HG02970 (cell line): ENCODE measurements at regions not wholly inside any gene's neighbourhood (a gene's known extent, or its start where the extent isn't known, plus 50 kb on each side); places are given as distances from the start of the nearest gene placed in this dataset.

ENCODE experiments used
- ATAC-seq: cut with Tn5 transposase; IDR thresholded peaks from one replicate; pipeline ENCODE4 v1.9.1; 2021; ENCODE audit warnings: mild to moderate bottlenecking, moderate library complexity, moderate number of reproducible peaks; ENCODE audit not compliant: unreplicated experiment, low FRiP score

GRCh38 chr3:132183811-132184210 is 133.4 kb upstream of the ACP3 start:
- ATAC-seq, result no peak

GRCh38 chr3:132187746-132188145 is 129.5 kb upstream of the ACP3 start:
- ATAC-seq, result no peak

DNA sequence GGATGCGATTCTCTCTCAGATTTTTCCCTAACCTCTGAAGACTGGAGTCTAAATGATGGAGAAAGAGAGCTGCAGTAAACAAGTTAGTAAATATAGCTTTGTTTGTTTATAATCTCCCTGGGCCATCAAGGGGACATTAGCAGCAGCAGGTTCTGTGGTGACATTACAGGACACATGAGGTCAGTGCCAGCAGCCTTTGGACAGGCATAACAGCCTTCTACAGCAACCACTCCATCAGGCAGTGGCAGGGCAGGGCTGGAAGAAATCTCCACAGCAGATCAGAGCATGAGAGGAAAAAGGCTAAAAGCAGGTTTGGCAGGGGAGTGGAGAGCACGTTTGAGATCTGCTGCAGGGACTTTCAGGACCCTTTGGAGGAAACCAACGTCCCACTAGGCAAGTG is 127.6 kb upstream of the ACP3 start:
- ATAC-seq, result no peak

DNA sequence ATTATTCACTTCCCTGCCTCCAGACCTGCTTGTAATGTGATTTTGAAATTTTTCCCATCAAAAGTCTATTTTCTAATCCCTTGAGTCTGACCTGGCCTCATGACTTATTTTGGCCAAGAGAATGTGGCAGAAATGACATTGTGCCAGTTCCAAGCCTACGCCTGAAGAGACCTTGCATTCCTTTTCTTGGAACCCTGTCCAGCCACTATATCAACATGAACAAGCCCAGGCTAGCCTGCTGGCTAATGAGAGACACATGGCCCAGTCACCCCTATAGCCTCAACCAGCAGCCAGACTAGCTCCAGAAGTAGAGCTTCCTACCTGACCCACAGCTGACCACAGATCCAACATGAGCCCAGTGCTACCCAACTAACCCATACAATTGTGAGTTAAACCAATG is 121.1 kb upstream of the ACP3 start:
- no peak for ATAC-seq

- no peak for ATAC-seq
Observed at GRCh38 chr3:132198516-132198915, 118.7 kb upstream of the ACP3 start.

DNA sequence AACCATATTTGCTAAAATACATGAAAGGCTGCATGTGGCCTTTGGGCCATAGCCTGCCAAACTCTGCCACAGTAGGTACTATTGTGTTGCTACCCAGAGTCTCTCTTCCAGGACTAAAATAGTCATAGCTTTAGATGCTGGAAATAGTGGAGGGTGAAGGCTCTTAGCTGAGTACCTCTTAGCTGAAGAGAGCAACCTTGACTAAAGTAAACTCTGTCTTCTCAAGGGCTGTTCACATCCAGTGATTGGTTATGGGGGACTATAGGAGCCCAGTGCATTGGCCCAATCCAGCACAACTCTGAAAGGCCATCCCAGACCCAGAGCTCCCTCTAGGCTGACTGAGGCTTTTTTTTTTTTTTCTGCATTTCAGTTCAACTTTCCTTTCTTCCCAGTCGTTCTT is 117.8 kb upstream of the ACP3 start:
- ATAC-seq, result no peak

DNA sequence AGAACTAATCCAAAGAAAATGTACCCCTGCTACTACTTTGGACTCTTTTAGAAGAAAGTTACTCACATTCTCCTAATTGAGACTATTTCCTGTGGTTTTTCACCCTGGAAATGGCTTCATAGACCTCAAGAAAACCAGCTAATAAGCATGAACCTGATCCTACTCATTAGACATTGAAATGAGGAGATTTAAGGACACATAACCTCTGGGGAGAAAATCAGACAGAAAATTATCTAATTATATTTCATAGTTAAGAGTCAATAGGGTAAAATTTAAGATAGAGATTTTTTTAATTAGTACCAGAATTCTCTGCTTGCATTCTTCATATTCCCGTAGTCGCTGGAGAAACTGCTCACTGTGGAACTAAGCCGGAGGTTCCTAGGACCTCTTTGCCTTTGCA is 114.6 kb upstream of the ACP3 start:
- no peak for ATAC-seq

GRCh38 chr3:132203889-132204596 is 113.2 kb upstream of the ACP3 start:
- no peak for ATAC-seq

- ATAC-seq, result no peak
Observed at GRCh38 chr3:132205609-132206008, 111.6 kb upstream of the ACP3 start.

- ATAC-seq, result no peak
Observed at GRCh38 chr3:132209855-132210254, 107.4 kb upstream of the ACP3 start.

DNA sequence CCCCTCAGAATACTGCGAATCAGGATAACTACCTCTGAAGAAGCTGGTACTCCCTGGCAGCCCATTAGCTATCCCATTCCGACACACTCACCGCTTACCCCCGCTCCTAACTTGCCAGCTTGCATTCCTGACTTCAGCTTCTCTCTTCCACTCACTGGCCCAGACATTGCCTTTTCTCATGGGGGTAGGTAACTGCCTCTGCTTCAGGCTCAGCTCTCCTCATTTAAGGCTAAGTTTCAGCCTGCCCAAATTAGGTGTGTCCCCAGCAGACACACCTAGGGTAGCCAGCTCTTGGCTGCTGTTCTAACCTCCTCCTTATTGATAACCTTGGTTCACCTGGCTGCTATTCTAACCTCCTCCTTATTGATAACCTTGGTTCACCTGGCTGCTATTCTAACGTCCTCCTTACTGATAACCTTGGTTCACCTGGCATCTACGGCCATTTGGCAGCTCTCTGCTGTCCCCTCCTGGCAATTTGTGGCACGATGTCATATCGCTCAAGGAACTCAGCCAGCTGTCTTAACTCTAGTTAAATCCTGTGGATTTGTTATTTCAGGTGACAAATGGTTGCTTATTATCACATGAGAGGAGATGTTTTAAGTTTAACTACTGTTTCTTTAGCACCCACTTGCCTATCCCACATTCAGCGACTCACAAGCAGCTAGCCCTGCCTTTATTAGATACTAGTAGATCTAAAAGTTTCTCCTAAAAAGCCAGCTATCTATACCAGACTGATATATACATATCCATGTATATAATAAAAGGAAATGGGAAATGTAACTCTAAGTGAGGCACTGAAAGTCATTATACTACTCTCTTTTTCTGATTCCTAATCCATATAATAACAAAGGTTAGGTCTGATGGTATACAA is 106.5 kb upstream of the ACP3 start:
- no peak for ATAC-seq

DNA sequence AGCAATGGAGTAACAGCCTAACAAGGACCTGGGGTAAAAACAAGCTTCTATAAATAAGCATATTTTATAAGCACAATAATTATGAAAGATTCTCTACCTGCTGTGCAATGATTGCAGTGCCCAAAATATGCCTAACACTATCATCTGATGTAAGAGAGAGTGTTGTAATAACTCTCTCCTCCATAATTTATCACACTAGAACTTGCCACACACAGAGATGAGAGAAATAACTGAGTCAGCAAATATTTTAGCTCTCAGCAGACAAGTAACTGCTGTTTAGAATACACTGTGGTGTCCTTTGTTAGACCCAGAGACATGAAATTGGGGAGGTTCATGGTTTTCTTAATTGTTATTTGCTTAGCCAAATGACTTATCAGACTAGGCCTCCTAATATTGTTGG is 105.3 kb upstream of the ACP3 start:
- no peak for ATAC-seq

DNA sequence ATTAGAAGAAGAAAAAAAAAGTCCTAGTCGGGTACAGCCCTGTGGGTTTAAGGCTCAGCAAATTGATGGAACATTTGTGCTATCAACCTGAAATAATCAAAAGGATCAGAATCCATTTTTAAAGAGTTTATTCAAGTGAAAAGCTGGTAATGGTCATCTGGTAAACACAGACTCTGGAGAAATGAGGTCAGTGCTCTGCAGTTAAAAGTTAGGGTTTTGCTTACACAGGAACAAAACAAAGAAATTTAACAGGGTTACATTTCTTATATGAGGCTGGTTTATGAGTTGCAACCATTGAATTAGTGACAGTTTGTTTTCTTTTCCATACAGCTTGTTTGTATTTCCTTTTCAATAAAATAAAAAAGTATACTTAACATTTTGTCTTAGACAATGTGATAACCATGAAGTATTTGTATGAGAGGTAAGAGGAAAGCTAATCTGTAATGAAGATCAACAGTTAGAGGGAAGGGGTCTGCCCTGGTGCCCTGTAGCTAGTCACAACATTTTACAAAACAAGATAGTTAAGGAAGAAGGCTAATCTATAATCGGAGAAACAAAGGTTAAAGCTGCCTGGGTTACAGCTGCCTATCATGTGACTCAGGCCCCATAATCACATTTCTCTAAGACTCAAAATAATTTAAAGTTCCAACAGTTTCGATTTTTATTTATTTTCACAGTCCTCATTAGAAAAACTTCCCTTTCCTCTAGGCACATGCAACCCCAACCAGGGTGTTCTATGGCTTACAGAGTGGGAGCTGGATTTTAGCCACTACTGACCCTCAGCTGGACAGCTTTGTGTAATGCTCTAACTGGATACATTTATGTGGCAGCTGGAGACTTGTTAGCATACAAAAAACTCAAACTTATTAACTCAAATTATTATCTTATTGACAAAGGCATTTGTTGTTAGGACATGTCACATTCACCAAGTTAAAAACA is 98.1 kb upstream of the ACP3 start:
- ATAC-seq, result no peak

DNA sequence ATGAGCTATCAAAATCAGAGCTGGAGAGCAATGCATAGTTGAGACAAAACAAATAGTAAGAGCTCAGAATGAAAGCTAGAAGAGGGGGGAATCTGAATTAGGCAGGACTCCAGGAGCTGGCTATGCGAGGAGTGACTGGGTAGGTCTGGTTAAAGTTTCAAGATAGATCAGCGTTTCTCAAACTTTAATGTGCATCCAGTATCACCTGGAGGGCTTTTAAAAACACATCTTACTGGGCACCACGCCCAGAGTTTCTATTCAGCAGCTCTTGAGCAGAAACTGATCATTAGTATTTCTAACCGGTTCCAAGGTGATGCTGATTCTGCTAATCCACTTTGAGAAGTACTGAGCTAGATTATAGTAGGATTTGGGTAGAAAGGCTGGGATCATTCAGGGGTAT is 96.2 kb upstream of the ACP3 start:
- no peak for ATAC-seq

DNA sequence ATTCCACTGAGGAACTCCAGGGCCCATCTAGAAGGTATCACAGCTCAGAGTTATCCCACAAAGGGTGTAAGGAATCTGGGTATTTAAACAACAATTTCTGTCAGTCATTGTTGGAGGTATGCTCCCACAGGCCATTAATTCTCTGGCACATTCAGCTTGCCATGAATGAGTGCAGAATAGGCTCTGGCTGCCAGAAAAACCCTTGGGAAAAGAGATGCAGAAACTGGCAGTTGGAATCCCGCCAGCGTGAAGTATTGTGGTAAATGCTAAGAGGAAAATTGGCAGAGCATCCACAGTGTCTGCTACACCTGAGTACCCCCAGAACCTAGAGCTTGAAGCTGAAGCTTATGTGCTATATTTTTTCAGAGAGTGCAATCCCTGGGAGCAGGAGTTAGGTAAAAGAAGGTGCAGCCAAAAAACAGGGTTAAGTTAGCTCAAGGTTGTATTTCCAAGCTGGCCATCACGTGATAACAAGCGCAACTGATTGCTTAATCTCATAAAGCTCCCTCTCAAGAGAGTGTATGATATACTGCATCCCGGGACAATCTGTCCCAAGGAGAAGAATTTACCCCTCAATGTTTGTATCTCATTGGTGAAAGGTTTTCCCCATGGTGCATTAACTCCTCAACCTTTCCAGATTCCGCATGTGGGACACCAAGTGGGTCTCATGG is 94.2 kb upstream of the ACP3 start:
- no peak for ATAC-seq

GRCh38 chr3:132225664-132226063 is 91.5 kb upstream of the ACP3 start:
- no peak for ATAC-seq

DNA sequence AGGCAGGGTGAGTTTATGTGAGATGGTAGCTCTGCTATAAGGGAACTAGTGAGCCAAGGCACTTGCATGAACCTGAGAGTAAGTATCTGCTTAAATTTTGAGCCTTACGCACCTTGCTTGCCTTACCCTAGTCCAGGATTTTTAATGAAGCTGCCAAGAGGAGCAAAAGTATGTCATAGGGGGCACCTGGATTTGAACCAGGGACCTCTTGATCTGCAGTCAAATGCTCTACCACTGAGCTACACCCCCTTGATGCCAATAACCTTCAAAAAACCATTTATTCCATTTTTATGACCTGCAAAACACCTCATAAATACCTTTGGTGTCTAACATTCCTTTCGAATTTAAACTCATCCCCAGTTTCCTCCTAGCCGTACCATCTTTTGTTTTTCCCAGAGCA is 88.3 kb upstream of the ACP3 start:
- no peak for ATAC-seq

- ATAC-seq, result no peak
Observed at GRCh38 chr3:132229641-132230040, 87.6 kb upstream of the ACP3 start.

- ATAC-seq, result no peak
Observed at GRCh38 chr3:132230156-132231000, 86.8 kb upstream of the ACP3 start.
